ENCODE measurements at regions not wholly inside any gene's neighbourhood (a gene's known extent, or its start where the extent isn't known, plus 50 kb on each side); places are given as distances from the start of the nearest gene placed in this dataset.

- no peak for TF ChIP-seq CTCF (IDR thresholded peaks at IDR 0.05; ENCODE audit: low read depth, low read length)
- H3K4me3 ChIP-seq (replicated peaks in 1 of 2; ENCODE audit: low read depth in 2 of 2, low read length in 2 of 2), result no peak overlapping the region
- DNase-seq (ENCODE audit: low read depth in 2 of 2), result no peak
These were observed 1332.6 kb upstream of the CELF4 start for GRCh38 chr18:38898167-38898566.

GRCh38 chr18:38895560-38895959 lies 1330.0 kb upstream of the CELF4 start:
- TF ChIP-seq CTCF (IDR thresholded peaks at IDR 0.05; ENCODE audit: low read depth, low read length), result no peak
- no peak for DNase-seq (ENCODE audit: low read depth in 2 of 2)
- H3K4me3 ChIP-seq (replicated peaks in 1 of 2; ENCODE audit: low read depth in 2 of 2, low read length in 2 of 2), result no peak overlapping the region

- no peak for TF ChIP-seq CTCF (IDR thresholded peaks at IDR 0.05; ENCODE audit: low read depth, low read length)
- DNase-seq (ENCODE audit: low read depth in 2 of 2), result no peak
- no peak overlapping the region for H3K4me3 ChIP-seq (replicated peaks in 1 of 2; ENCODE audit: low read depth in 2 of 2, low read length in 2 of 2)
These were observed 1322.0 kb upstream of the CELF4 start for GRCh38 chr18:38887671-38888020.

- DNase-seq (ENCODE audit: low read depth in 2 of 2), result no peak
- no peak overlapping the region for H3K4me3 ChIP-seq (replicated peaks in 1 of 2; ENCODE audit: low read depth in 2 of 2, low read length in 2 of 2)
- TF ChIP-seq CTCF (IDR thresholded peaks at IDR 0.05; ENCODE audit: low read depth, low read length), result no peak
These were observed 1321.5 kb upstream of the CELF4 start for GRCh38 chr18:38886861-38887670.

- no peak for DNase-seq (ENCODE audit: low read depth in 2 of 2)
- no peak for TF ChIP-seq CTCF (IDR thresholded peaks at IDR 0.05; ENCODE audit: low read depth, low read length)
- H3K4me3 ChIP-seq (replicated peaks in 1 of 2; ENCODE audit: low read depth in 2 of 2, low read length in 2 of 2), result no peak overlapping the region
These were observed 1320.6 kb upstream of the CELF4 start for GRCh38 chr18:38886235-38886634.

GRCh38 chr18:38884050-38884449 lies 1318.5 kb upstream of the CELF4 start:
- no peak overlapping the region for H3K4me3 ChIP-seq (replicated peaks in 1 of 2; ENCODE audit: low read depth in 2 of 2, low read length in 2 of 2)
- no peak for DNase-seq (ENCODE audit: low read depth in 2 of 2)
- no peak for TF ChIP-seq CTCF (IDR thresholded peaks at IDR 0.05; ENCODE audit: low read depth, low read length)

GRCh38 chr18:38883111-38883510 lies 1317.5 kb upstream of the CELF4 start:
- no peak for TF ChIP-seq CTCF (IDR thresholded peaks at IDR 0.05; ENCODE audit: low read depth, low read length)
- H3K4me3 ChIP-seq (replicated peaks in 1 of 2; ENCODE audit: low read depth in 2 of 2, low read length in 2 of 2), result no peak overlapping the region
- no peak for DNase-seq (ENCODE audit: low read depth in 2 of 2)
